IMR-90 (cell line): ENCODE measurements at regions not wholly inside any gene's neighbourhood (a gene's known extent, or its start where the extent isn't known, plus 50 kb on each side); places are given as distances from the start of the nearest gene placed in this dataset.

Experiments
- ATAC-seq: fragments of 200-7000 bp; cut with Tn5 transposase; 2 replicates; pipeline ENCODE4 v1.9.1; 2020; ENCODE audit warnings: low read depth, mild to moderate bottlenecking, moderate library complexity
- BruUV-seq: library from RNA; stranded (reverse); fragments of 400-500 nt; replicated peaks from 2 replicates; lab custom pipeline; 2021; lab: Mats Ljungman, UMichigan
- CTCF ChIA-PET: fragments of 300-600 bp; formaldehyde crosslinking; extraction: SDS; loops from one replicate; lab custom pipeline; 2021; ENCODE audit warnings: antibody characterized with exemption; lab: Yijun Ruan, JAX
- POLR2A ChIA-PET: fragments of 300-600 bp; sonication (Branson Sonifier 250); formaldehyde crosslinking; loops from one replicate; lab custom pipeline; 2022; ENCODE audit warnings: antibody characterized with exemption; ENCODE audit not compliant: unreplicated experiment; lab: Charles Lee
- DNase-seq: peaks from one replicate; pipeline ENCODE4 v3.0.0; 2013
- H2AFZ ChIP-seq: replicated peaks from 2 replicates; pipeline ENCODE3; 2013; ENCODE audit warnings: low read length, mild to moderate bottlenecking; ENCODE audit not compliant: poor library complexity
- H2AK5ac ChIP-seq: 2 replicates; pipeline ENCODE4 v1.6.1; 2013; ENCODE audit warnings: low read depth, low read length, inconsistent platforms
- H2AK9ac ChIP-seq: replicated peaks from 2 replicates; pipeline ENCODE3; 2013; ENCODE audit warnings: mild to moderate bottlenecking, low read depth, low read length, moderate library complexity; ENCODE audit not compliant: poor library complexity
- H2BK120ac ChIP-seq: 2 replicates; pipeline ENCODE4 v1.6.1; 2013; ENCODE audit warnings: low read depth, low read length, inconsistent platforms
- H2BK15ac ChIP-seq: 3 replicates; pipeline ENCODE4 v1.6.1; 2013; ENCODE audit warnings: low read depth, low read length, inconsistent platforms
- H2BK20ac ChIP-seq: 2 replicates; pipeline ENCODE4 v1.6.1; 2013; ENCODE audit warnings: low read depth, mild to moderate bottlenecking, inconsistent platforms, low read length, moderate library complexity
- H2BK5ac ChIP-seq: 2 replicates; pipeline ENCODE4 v1.6.1; 2013; ENCODE audit warnings: mild to moderate bottlenecking, low read depth, low read length, inconsistent platforms; ENCODE audit not compliant: poor library complexity, severe bottlenecking
- H3K14ac ChIP-seq: replicated peaks from 2 replicates; pipeline ENCODE4 v1.6.1; 2013; ENCODE audit warnings: low read depth, low read length, inconsistent platforms
- H3K18ac ChIP-seq: 2 replicates; pipeline ENCODE4 v1.6.1; 2013; ENCODE audit warnings: low read depth, low read length, control low read depth
- H3K23ac ChIP-seq: 2 replicates; pipeline ENCODE4 v1.6.1; 2013; ENCODE audit warnings: low read depth, low read length, inconsistent platforms
- H3K27ac ChIP-seq: 2 replicates; pipeline ENCODE4 v1.5.1; 2013; ENCODE audit warnings: mild to moderate bottlenecking, control low read depth, low read length; ENCODE audit not compliant: insufficient read depth
- H3K27me3 ChIP-seq: 2 replicates; pipeline ENCODE4 v1.6.1; 2013; ENCODE audit warnings: low read length; ENCODE audit not compliant: control insufficient read depth, insufficient read depth
- H3K36me3 ChIP-seq: 2 replicates; pipeline ENCODE4 v1.6.1; 2013; ENCODE audit warnings: low read length, mixed read lengths; ENCODE audit not compliant: control insufficient read depth, insufficient read depth
- H3K4ac ChIP-seq: 2 replicates; pipeline ENCODE4 v1.6.1; 2013; ENCODE audit warnings: low read depth, low read length, inconsistent platforms
- H3K4me1 ChIP-seq: 2 replicates; pipeline ENCODE4 v1.6.1; 2013; ENCODE audit warnings: low read length, mixed read lengths; ENCODE audit not compliant: control insufficient read depth, insufficient read depth
- H3K4me2 ChIP-seq: 2 replicates; pipeline ENCODE4 v1.6.1; 2013; ENCODE audit warnings: low read depth, mild to moderate bottlenecking, control low read depth, low read length, moderate library complexity
- H3K4me3 ChIP-seq: 2 replicates; pipeline ENCODE4 v1.5.1; 2013; ENCODE audit warnings: low read depth, mild to moderate bottlenecking, control low read depth, low read length, moderate library complexity; ENCODE audit not compliant: insufficient read depth
- H3K56ac ChIP-seq: 2 replicates; pipeline ENCODE4 v1.6.1; 2013; ENCODE audit warnings: low read length, inconsistent platforms; ENCODE audit not compliant: insufficient read depth; ENCODE audit errors: extremely low read depth
- H3K79me1 ChIP-seq, 2 experiments: 2 replicates each; pipeline ENCODE4 v1.6.1; 2013; ENCODE audit warnings: low read length in 2 of 2, inconsistent platforms in 1 of 2, low read depth in 1 of 2
- H3K9ac ChIP-seq: 2 replicates; pipeline ENCODE4 v1.6.1; 2013; ENCODE audit warnings: low read depth, low read length, control low read depth
- H3K9me1 ChIP-seq: 2 replicates; pipeline ENCODE4 v1.6.1; 2013; ENCODE audit warnings: low read length, inconsistent platforms; ENCODE audit not compliant: insufficient read depth
- H3K9me3 ChIP-seq: 2 replicates; pipeline ENCODE4 v1.6.1; 2013; ENCODE audit warnings: low read length; ENCODE audit not compliant: control insufficient read depth, insufficient read depth
- H4K20me1 ChIP-seq: 2 replicates; pipeline ENCODE4 v1.6.1; 2013; ENCODE audit warnings: low read length, inconsistent platforms; ENCODE audit not compliant: insufficient read depth
- H4K5ac ChIP-seq: 2 replicates; pipeline ENCODE4 v1.6.1; 2013; ENCODE audit warnings: mild to moderate bottlenecking, low read depth, low read length, control low read depth
- H4K8ac ChIP-seq, 2 experiments: 2 replicates each; pipeline ENCODE4 v1.6.1; 2013; ENCODE audit warnings: low read depth in 2 of 2, low read length in 2 of 2, control low read depth in 1 of 2, inconsistent platforms in 1 of 2
- H4K91ac ChIP-seq: 2 replicates; pipeline ENCODE4 v1.6.1; 2013; ENCODE audit warnings: low read depth, low read length, inconsistent platforms; ENCODE audit not compliant: insufficient read depth
- CEBPB ChIP-seq: IDR thresholded peaks from 2 replicates; pipeline ENCODE4 v1.6.1; 2012; ENCODE audit warnings: low read depth, low read length, improper control_type of control experiment
- ELK1 ChIP-seq: fragments of 150-350 bp; IDR thresholded peaks from 2 replicates; pipeline ENCODE4 v1.6.1; 2016; ENCODE audit warnings: low read depth, mild to moderate bottlenecking, low read length, moderate library complexity, borderline replicate concordance
- MAFK ChIP-seq: IDR thresholded peaks from 2 replicates; pipeline ENCODE4 v1.6.1; 2012; ENCODE audit warnings: low read depth, low read length, improper control_type of control experiment
- NFE2L2 ChIP-seq: fragments of 150-350 bp; IDR thresholded peaks from 2 replicates; pipeline ENCODE4 v1.6.1; 2016; ENCODE audit warnings: low read depth, mild to moderate bottlenecking, low read length
- POLR2A ChIP-seq: IDR thresholded peaks from 2 replicates; pipeline ENCODE4 v1.6.1; 2012; ENCODE audit warnings: mild to moderate bottlenecking, low read depth, low read length
- RCOR1 ChIP-seq: IDR thresholded peaks from 2 replicates; pipeline ENCODE4 v1.6.1; 2012; ENCODE audit warnings: mild to moderate bottlenecking, low read length, improper control_type of control experiment; ENCODE audit not compliant: insufficient replicate concordance
- SMC3 ChIP-seq: fragments of 150-350 bp; IDR thresholded peaks from 2 replicates; pipeline ENCODE4 v1.6.1; 2016; ENCODE audit warnings: low read depth, mild to moderate bottlenecking, antibody characterized with exemption, low read length, moderate library complexity
- USF2 ChIP-seq: fragments of 150-350 bp; IDR thresholded peaks from 2 replicates; pipeline ENCODE4 v1.6.1; 2017; ENCODE audit warnings: mild to moderate bottlenecking, antibody characterized with exemption, low read length, low read depth
- WGBS, 2 experiments: methylation state at CpG; one replicate each; pipeline versions ENCODE4 v1.1.5 to v1.1.7; 2013; ENCODE audit warnings: missing lambda C conversion rate in 2 of 2; ENCODE audit not compliant: insufficient read length in 1 of 2; ENCODE audit errors: extremely low coverage in 2 of 2; 5-methylcytosine and 5-hydroxymethylcytosine counted together
- dilution Hi-C: fragments of 300-500 bp; cut with HindIII; formaldehyde crosslinking; loops from one replicate; pipeline ENCODE4 v1.14.3; 2018; ENCODE audit warnings: low sequenced_read_pairs; ENCODE audit not compliant: unreplicated experiment
- in situ Hi-C: fragments of 300-500 bp; cut with MboI; formaldehyde crosslinking; loops from 3 replicates; pipeline ENCODE4 v1.14.3; 2019; ENCODE audit warnings: low sequenced_read_pairs, inconsistent platforms, mixed read lengths
- intact Hi-C: fragments of 100-400 bp; cut with micrococcal nuclease; formaldehyde crosslinking; loops from 2 replicates; pipeline ENCODE4 v1.10.0; 2022

DNA sequence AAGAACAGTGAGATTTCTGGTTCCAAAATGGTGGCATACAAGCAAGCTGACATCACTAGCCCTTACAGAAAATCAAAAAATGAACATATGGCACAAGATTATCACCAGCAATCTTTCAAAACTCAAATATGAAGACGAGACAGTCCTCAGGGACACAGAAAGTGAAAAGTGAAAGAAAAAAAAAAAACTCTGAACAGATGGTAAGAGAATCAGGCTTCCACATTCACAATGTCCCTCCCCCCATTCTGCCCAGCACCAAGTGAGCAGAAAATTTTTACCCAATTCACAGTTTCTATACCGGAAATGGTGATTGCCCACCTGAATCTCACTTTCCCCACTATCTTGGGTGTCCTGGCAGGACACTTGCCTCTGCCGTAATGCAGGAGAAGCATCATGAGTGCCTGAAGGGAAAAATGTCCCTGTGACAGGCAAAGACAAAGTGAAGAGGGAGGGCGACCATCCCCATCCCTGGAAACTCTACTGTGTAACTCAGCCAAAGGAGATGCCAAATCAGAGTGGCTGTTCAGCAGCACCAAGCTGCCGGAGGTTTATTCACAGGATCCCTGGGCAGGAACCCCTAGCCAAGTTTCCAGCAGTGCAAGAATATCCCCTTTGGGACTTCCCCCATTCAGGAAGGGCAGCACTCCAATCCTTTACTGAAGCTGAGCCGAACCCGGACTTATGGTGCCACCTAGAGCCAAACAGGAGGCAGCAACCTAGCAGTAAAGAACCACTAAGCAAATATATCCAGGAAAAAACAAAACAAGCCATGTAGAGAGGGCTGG is 312.2 kb downstream of the LRATD1 start (continued):
- no peak for TF ChIP-seq CEBPB
- TF ChIP-seq POLR2A, result no peak

GRCh38 chr2:14951569-14952285 is 319.2 kb downstream of the LRATD1 start:
- H3K9me3 ChIP-seq, result peaks cover 3% of the 10 kb centered on the region
- no peak overlapping the region for H3K56ac ChIP-seq
- ATAC-seq (no peak), DNase-seq (no peak)
- no peak overlapping the region for H3K27ac ChIP-seq
- H3K14ac ChIP-seq, result no peak overlapping the region
- H4K20me1 ChIP-seq, result no peaks in the 10 kb centered on the region
- H3K36me3 ChIP-seq, result no peaks in the 10 kb centered on the region
- no peaks in the 10 kb centered on the region for H3K4me1 ChIP-seq
- H3K18ac ChIP-seq, result no peak overlapping the region
- dilution Hi-C loops (no loop called here), intact Hi-C loops (no loop called here), in situ Hi-C loops (no loop called here)
- no peak overlapping the region for H2BK20ac ChIP-seq
- no peak overlapping the region for H4K91ac ChIP-seq
- no peak overlapping the region for H4K5ac ChIP-seq
- H3K79me1 ChIP-seq, result no peaks in the 10 kb centered on the region
- CTCF ChIA-PET, result interaction anchor here (0.6 kb wide), 1 partner anchor 1751 kb away, joined by 3 read pairs; no protein-coding TSS in a partner anchor
- H3K9me1 ChIP-seq, result no peaks in the 10 kb centered on the region
- H3K23ac ChIP-seq, result no peak overlapping the region
- no peak overlapping the region for H2AK5ac ChIP-seq
- TF ChIP-seq RCOR1 (no peak), USF2 (no peak), ELK1 (no peak), SMC3 (no peak), NFE2L2 (no peak), MAFK (no peak), CEBPB (no peak)
- no peak overlapping the region for H3K4ac ChIP-seq
- no peak overlapping the region for H2BK15ac ChIP-seq
- no peaks in the 10 kb centered on the region for H3K27me3 ChIP-seq
- POLR2A ChIA-PET, result no interaction called here
- H4K8ac ChIP-seq, result no peak overlapping the region
- no CpG with 5 or more reads among the region's 5 CpGs for WGBS, 2 experiments
- BruUV-seq, result no TSS peak
- no peak overlapping the region for H2AFZ ChIP-seq
- H3K4me3 ChIP-seq, result no peak overlapping the region
- no peak overlapping the region for H3K9ac ChIP-seq
- H2AK9ac ChIP-seq, result no peak overlapping the region
- H3K4me2 ChIP-seq, result no peak overlapping the region
- H2BK120ac ChIP-seq, result no peak overlapping the region
- no peak overlapping the region for H2BK5ac ChIP-seq
